ENCODE measurements at regions not wholly inside any gene's neighbourhood (a gene's known extent, or its start where the extent isn't known, plus 50 kb on each side); places are given as distances from the start of the nearest gene placed in this dataset.
A peak's percentile ranks its signal among the peaks of the same experiment; 100 is the strongest.
"Not testable (repeated sequence)": the region's sequence is repeated elsewhere in the genome, so short reads cannot be mapped to it uniquely, and the experiment has no call there.

DNA sequence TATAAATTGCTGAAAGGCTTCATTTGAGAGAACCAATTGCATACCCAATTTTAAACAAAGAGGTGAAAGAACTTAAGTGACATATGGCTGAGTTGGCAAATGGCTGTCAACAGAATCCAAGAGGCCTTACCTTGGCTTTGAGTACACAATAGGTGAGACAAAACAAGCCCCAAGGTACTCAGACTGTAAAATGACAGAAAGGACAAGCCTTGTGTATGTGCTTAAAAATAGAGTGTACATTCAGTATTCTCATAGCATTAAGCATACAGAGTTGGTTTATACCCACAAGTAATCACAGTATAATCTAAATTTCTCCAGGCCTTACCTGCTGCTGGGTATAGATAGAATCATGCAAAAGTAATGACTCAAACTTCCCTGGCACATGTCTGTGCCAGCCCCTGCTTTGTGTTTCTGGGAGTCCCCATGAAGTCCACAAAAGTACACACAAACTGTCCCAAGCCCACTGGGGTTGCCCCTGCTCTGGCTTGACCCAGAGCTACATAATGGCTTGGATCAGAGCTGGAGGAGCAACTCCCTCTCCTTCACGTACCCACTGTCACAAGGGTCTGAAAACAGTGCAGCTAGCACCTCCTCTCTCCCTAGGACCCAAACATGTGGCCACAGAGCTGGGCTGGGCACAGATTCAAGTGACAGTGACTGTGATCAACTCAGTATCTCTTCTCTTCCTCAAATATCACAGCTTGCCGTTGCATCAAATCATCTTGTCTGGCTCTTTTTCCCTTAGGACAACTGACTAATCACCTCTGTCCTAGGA lies 250.8 kb downstream of the ENC1 start:
- Histone ChIP-seq H3K79me2 (no peaks in the 10 kb centered on the region), H3K4me3 (ENCODE audit: low read depth, low read length) (no peak overlapping the region), H2AFZ (peak overlapping the region; percentile 28), H3K4me2 (ENCODE audit: low read length) (no peak overlapping the region), H3K36me3 (ENCODE audit: control insufficient read depth, insufficient read depth, low read length) (no peaks in the 10 kb centered on the region), H3K4me1 (peaks cover 11% of the 10 kb centered on the region), H3K9me3 (ENCODE audit: control insufficient read depth, low read length) (no peaks in the 10 kb centered on the region), H3K9ac (no peak overlapping the region), H3K27ac (no peak overlapping the region), H3K27me3 (ENCODE audit: control insufficient read depth, insufficient read depth, low read length) (no peaks in the 10 kb centered on the region)
- TF ChIP-seq, protein P1, sequence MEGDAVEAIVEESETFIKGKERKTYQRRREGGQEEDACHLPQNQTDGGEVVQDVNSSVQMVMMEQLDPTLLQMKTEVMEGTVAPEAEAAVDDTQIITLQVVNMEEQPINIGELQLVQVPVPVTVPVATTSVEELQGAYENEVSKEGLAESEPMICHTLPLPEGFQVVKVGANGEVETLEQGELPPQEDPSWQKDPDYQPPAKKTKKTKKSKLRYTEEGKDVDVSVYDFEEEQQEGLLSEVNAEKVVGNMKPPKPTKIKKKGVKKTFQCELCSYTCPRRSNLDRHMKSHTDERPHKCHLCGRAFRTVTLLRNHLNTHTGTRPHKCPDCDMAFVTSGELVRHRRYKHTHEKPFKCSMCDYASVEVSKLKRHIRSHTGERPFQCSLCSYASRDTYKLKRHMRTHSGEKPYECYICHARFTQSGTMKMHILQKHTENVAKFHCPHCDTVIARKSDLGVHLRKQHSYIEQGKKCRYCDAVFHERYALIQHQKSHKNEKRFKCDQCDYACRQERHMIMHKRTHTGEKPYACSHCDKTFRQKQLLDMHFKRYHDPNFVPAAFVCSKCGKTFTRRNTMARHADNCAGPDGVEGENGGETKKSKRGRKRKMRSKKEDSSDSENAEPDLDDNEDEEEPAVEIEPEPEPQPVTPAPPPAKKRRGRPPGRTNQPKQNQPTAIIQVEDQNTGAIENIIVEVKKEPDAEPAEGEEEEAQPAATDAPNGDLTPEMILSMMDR (IDR thresholded peaks at IDR 0.05) = no peak

DNA sequence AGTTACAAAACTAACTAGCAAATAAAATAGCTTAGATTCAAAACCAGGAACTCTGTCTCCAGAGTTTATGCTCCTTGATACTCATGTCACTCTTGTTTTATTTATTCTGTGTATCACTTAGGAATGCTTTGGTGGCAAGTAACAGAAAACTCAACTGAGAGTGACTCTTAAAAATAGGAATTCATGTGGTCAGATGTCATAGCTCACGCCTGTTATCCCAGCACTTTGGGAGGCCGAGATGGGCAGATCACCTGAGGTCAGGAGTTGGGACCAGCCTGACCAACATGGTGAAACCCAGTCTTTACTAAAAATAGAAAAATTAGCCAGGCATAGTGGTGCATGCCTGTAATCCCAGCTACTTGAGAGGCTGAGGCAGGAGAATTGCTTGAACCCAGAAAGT lies 252.1 kb downstream of the ENC1 start:
- not testable (repeated sequence) for H2AFZ ChIP-seq, H3K27ac ChIP-seq

DNA sequence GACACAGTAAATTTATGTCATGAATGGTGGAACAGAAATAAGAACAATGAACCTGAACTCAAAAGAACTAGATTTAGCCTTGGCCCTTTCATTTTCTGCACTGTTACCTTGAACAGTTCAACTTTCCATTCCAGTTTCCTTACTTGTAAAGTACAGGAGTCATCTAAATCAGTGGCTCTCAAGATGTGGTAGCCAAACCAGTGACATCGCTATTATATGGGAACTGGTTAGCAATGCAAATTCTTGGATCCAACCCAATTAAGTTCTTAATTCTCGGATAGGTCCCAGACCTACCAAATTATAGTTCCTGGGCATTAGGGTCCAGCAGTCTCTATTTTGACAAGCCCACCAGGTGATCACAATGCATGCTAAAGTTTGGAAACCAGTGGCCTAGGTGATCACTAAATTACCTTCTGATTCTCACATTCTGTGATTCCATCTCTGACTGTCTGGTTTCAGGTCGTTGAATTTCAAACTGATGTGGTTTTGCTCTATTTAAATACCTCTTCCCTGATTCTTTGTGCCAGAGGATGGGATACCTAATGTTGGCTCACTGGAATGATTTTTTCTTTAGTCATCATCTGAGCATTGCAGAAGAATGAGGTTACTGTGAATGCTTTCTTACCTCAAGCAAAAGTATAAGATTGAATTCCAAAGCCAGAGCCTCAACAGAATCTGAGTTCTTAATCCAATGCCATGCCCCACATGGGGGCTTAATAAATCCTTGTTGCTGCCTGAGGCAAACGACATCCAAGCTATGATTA lies 253.8 kb downstream of the ENC1 start:
- no peaks in the 10 kb centered on the region for H3K27me3 ChIP-seq (ENCODE audit: control insufficient read depth, insufficient read depth, low read length)
- no peak overlapping the region for H2AFZ ChIP-seq
- H3K4me3 ChIP-seq (ENCODE audit: low read depth, low read length) = no peak overlapping the region
- H3K27ac ChIP-seq = no peak overlapping the region
- peaks cover 18% of the 10 kb centered on the region for H3K4me1 ChIP-seq
- TF ChIP-seq, protein P1 (IDR thresholded peaks at IDR 0.05) = no peak
- H3K36me3 ChIP-seq (ENCODE audit: control insufficient read depth, insufficient read depth, low read length) = no peaks in the 10 kb centered on the region
- H3K9me3 ChIP-seq (ENCODE audit: control insufficient read depth, low read length) = no peaks in the 10 kb centered on the region
- no peak overlapping the region for H3K4me2 ChIP-seq (ENCODE audit: low read length)
- H3K9ac ChIP-seq = no peak overlapping the region
- no peaks in the 10 kb centered on the region for H3K79me2 ChIP-seq

More for the DNA sequence above, 252.1 kb downstream of the ENC1 start:
- not testable (repeated sequence) for H3K36me3 ChIP-seq (ENCODE audit: control insufficient read depth, insufficient read depth, low read length); H3K4me2 ChIP-seq (ENCODE audit: low read length); H3K9me3 ChIP-seq (ENCODE audit: control insufficient read depth, low read length); H3K27me3 ChIP-seq (ENCODE audit: control insufficient read depth, insufficient read depth, low read length); H3K79me2 ChIP-seq; H3K4me3 ChIP-seq (ENCODE audit: low read depth, low read length); H3K9ac ChIP-seq
- H3K4me1 ChIP-seq = peaks cover 14% of the 10 kb centered on the region

DNA sequence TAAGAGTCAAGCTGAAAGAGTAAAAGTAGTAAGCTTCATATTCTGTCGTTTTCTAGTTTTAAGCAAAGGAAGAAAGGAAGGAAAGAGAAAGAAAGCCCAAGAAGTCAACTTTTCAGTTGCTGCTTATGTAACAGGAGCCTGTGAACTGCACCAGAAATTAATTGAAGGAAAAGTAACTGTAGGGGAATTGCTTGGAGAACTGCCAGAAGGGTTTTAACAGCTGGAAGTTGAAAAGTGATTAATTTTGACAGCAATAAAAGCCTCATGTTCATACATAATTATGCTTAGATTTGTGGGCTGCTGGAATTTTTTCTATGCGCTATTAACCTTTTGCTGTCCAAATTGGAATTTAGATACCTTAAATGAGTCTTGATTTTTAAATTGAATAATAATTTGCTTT lies 255.7 kb downstream of the ENC1 start:
- H3K36me3 ChIP-seq (ENCODE audit: control insufficient read depth, insufficient read depth, low read length) = no peaks in the 10 kb centered on the region
- H2AFZ ChIP-seq = no peak overlapping the region
- no peaks in the 10 kb centered on the region for H3K79me2 ChIP-seq
- no peak overlapping the region for H3K4me3 ChIP-seq (ENCODE audit: low read depth, low read length)
- H3K4me1 ChIP-seq = peaks cover 16% of the 10 kb centered on the region
- H3K4me2 ChIP-seq (ENCODE audit: low read length) = no peak overlapping the region
- no peak overlapping the region for H3K27ac ChIP-seq
- no peak overlapping the region for H3K9ac ChIP-seq
- H3K27me3 ChIP-seq (ENCODE audit: control insufficient read depth, insufficient read depth, low read length) = no peaks in the 10 kb centered on the region
- TF ChIP-seq, protein P1 (IDR thresholded peaks at IDR 0.05) = no peak
- no peaks in the 10 kb centered on the region for H3K9me3 ChIP-seq (ENCODE audit: control insufficient read depth, low read length)

DNA sequence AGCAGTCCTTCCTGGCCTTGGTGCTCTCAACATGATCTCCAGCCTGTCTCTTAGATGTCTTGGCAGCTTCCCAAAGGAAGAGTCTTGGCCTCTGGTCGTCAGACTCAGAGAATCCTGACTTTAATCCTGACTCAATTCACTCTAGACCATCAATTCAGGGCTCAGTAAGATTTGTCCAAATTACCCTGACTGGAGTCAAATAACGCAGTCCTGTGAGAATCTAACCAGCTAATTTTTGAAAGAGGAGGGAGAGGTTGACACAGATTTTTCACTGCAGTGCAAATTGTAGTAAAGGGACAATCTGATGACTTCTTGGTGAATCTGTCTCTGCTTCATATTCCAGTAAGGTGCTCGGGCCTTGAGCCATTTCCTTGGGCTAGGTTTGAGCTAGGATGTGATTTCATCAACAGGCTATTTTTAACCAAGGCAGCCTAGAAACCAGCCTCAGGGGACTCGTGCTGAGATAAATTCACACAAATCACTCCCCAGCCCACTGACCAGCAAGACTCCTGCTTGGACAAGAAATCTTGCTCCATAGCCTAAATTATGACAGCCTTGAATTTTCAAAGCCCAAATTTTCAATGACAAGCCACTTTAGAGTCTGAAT lies 257.4 kb downstream of the ENC1 start:
- Histone ChIP-seq H3K36me3 (ENCODE audit: control insufficient read depth, insufficient read depth, low read length) (no peaks in the 10 kb centered on the region), H3K9ac (no peak overlapping the region), H3K79me2 (no peaks in the 10 kb centered on the region), H3K4me2 (ENCODE audit: low read length) (no peak overlapping the region), H3K4me1 (peaks cover 15% of the 10 kb centered on the region), H3K4me3 (ENCODE audit: low read depth, low read length) (no peak overlapping the region), H2AFZ (peak overlapping the region; percentile 50), H3K27ac (peak overlapping the region; percentile 60), H3K9me3 (ENCODE audit: control insufficient read depth, low read length) (no peaks in the 10 kb centered on the region), H3K27me3 (ENCODE audit: control insufficient read depth, insufficient read depth, low read length) (no peaks in the 10 kb centered on the region)
- TF ChIP-seq, protein P1 (IDR thresholded peaks at IDR 0.05) = no peak

Data from parathyroid adenoma (tissue), 2 donors.